HG03159 (cell line): ENCODE measurements at regions not wholly inside any gene's neighbourhood (a gene's known extent, or its start where the extent isn't known, plus 50 kb on each side); places are given as distances from the start of the nearest gene placed in this dataset.
"Not testable (repeated sequence)": the region's sequence is repeated elsewhere in the genome, so short reads cannot be mapped to it uniquely, and the experiment has no call there.

Source experiments
- ATAC-seq: cut with Tn5 transposase; IDR thresholded peaks from one replicate; pipeline ENCODE4 v1.9.1; 2021; ENCODE audit warnings: mild to moderate bottlenecking, moderate library complexity; ENCODE audit not compliant: unreplicated experiment

- no peak for ATAC-seq
Measured at GRCh38 chr11:121907379-121907778, 208.6 kb downstream of the BLID start.

- no peak for ATAC-seq
Measured at GRCh38 chr11:121904148-121904547, 211.9 kb downstream of the BLID start.

GRCh38 chr11:121901886-121902285 lies 214.1 kb downstream of the BLID start:
- ATAC-seq: no peak

GRCh38 chr11:121901417-121901816 lies 214.6 kb downstream of the BLID start:
- not testable (repeated sequence) for ATAC-seq

- no peak for ATAC-seq
Measured at GRCh38 chr11:121899520-121899919, 216.5 kb downstream of the BLID start.

GRCh38 chr11:121898903-121899302 lies 217.1 kb downstream of the BLID start:
- no peak for ATAC-seq

- no peak for ATAC-seq
Measured at GRCh38 chr11:121895919-121896318, 220.1 kb downstream of the BLID start.

GRCh38 chr11:121894581-121894980 lies 221.4 kb downstream of the BLID start:
- no peak for ATAC-seq

- ATAC-seq: no peak
Measured at GRCh38 chr11:121892863-121893262, 223.2 kb downstream of the BLID start.

- no peak for ATAC-seq
Measured at GRCh38 chr11:121892131-121892681, 223.8 kb downstream of the BLID start.

GRCh38 chr11:121890946-121891515 lies 225.0 kb downstream of the BLID start:
- no peak for ATAC-seq

- ATAC-seq: no peak
Measured at GRCh38 chr11:121890377-121890776, 225.6 kb downstream of the BLID start.

GRCh38 chr11:121889931-121890330 lies 226.1 kb downstream of the BLID start:
- no peak for ATAC-seq

GRCh38 chr11:121889186-121889585 lies 226.8 kb downstream of the BLID start:
- no peak for ATAC-seq

GRCh38 chr11:121887976-121888557 lies 227.9 kb downstream of the BLID start:
- no peak for ATAC-seq

- ATAC-seq: no peak
Measured at GRCh38 chr11:121887569-121887968, 228.4 kb downstream of the BLID start.

GRCh38 chr11:121886996-121887395 lies 229.0 kb downstream of the BLID start:
- no peak for ATAC-seq

- ATAC-seq: no peak
Measured at GRCh38 chr11:121886005-121886734, 229.8 kb downstream of the BLID start.

- no peak for ATAC-seq
Measured at GRCh38 chr11:121884626-121885025, 231.4 kb downstream of the BLID start.

- no peak for ATAC-seq
Measured at GRCh38 chr11:121881806-121882205, 234.2 kb downstream of the BLID start.

GRCh38 chr11:121877152-121877551 lies 238.9 kb downstream of the BLID start:
- no peak for ATAC-seq

- ATAC-seq: no peak
Measured at GRCh38 chr11:121873766-121874165, 242.2 kb downstream of the BLID start.
